K562 (cell line): ENCODE measurements at regions not wholly inside any gene's neighbourhood (a gene's known extent, or its start where the extent isn't known, plus 50 kb on each side); places are given as distances from the start of the nearest gene placed in this dataset.

ENCODE experiments used
- ADNP ChIP-seq: fragments of 200-800 bp; sonication (Bioruptor generic); IDR thresholded peaks from 2 replicates; pipeline ENCODE4 v1.6.1; 2016; ENCODE audit warnings: missing genetic modification characterization, missing compliant biosample characterization
- BMI1 ChIP-seq: fragments of 150-350 bp; IDR thresholded peaks from 2 replicates; pipeline ENCODE4 v1.6.1; 2014; ENCODE audit warnings: low read length
- CBFA2T2 ChIP-seq: fragments of 450-650 bp; conservative IDR thresholded peaks from 2 replicates; pipeline ENCODE4 v1.6.1; 2017; ENCODE audit warnings: mild to moderate bottlenecking
- CBFA2T3 ChIP-seq: fragments of 450-650 bp; IDR thresholded peaks from 2 replicates; pipeline ENCODE4 v1.6.1; 2017
- DNMT1 ChIP-seq: fragments of 450-650 bp; IDR thresholded peaks from 2 replicates; pipeline ENCODE4 v1.6.1; 2016; ENCODE audit warnings: antibody characterized with exemption, mild to moderate bottlenecking
- EGR1 ChIP-seq: fragments of 450-650 bp; conservative IDR thresholded peaks from 2 replicates; pipeline ENCODE4 v1.6.1; 2017; ENCODE audit warnings: mild to moderate bottlenecking
- ELF4 ChIP-seq: fragments of 450-650 bp; formaldehyde crosslinking; IDR thresholded peaks from 2 replicates; pipeline ENCODE4 v1.4.0; 2022; ENCODE audit warnings: missing genetic modification characterization
- GTF2A2 ChIP-seq: IDR thresholded peaks from 2 replicates; pipeline ENCODE4 v1.6.1; 2016; ENCODE audit warnings: mild to moderate bottlenecking, missing genetic modification characterization, missing compliant biosample characterization
- KHSRP ChIP-seq: fragments of 450-650 bp; IDR thresholded peaks from 2 replicates; pipeline ENCODE4 v1.6.1; 2017
- NRF1 ChIP-seq, 2 experiments: fragments of 450-650 bp; IDR thresholded peaks in 1 of 2; conservative IDR thresholded peaks in 1 of 2; 2 replicates each; pipeline ENCODE4 v1.6.1; 2014; ENCODE audit warnings: mild to moderate bottlenecking in 2 of 2
- SAFB2 ChIP-seq: fragments of 200-400 bp; formaldehyde crosslinking; IDR thresholded peaks from 2 replicates; pipeline ENCODE4 v1.6.1; 2018; ENCODE audit warnings: borderline replicate concordance, low read length, low read depth, moderate library complexity; ENCODE audit not compliant: severe bottlenecking
- SIN3B ChIP-seq: fragments of 450-650 bp; IDR thresholded peaks from 2 replicates; pipeline ENCODE4 v1.6.1; 2017; ENCODE audit warnings: low read depth, mild to moderate bottlenecking, moderate library complexity
- SOX6 ChIP-seq: fragments of 450-650 bp; IDR thresholded peaks from 2 replicates; pipeline ENCODE4 v1.6.1; 2014; ENCODE audit warnings: mild to moderate bottlenecking
- STAT5B ChIP-seq: fragments of 250-450 bp; sonication (Bioruptor Pico); IDR thresholded peaks from 2 replicates; pipeline ENCODE4 v1.8.0; 2021; ENCODE audit warnings: mild to moderate bottlenecking, inconsistent platforms
- TCF7 ChIP-seq: sonication (generic); IDR thresholded peaks from 2 replicates; pipeline ENCODE4 v1.6.1; 2016; ENCODE audit warnings: antibody characterized with exemption, borderline replicate concordance
- THRAP3 ChIP-seq: fragments of 450-650 bp; IDR thresholded peaks from 2 replicates; pipeline ENCODE4 v1.6.1; 2016; ENCODE audit warnings: mild to moderate bottlenecking, inconsistent platforms, borderline replicate concordance
- TRIM24 ChIP-seq, 2 experiments: fragments of 450-650 bp; IDR thresholded peaks; 2 replicates each; pipeline ENCODE4 v1.6.1; 2016
- ZNF143 ChIP-seq: sonication (generic); formaldehyde crosslinking; IDR thresholded peaks from 2 replicates; pipeline ENCODE4 v1.9.0; 2022; ENCODE audit warnings: mild to moderate bottlenecking, missing genetic modification reagents
- ZNF253 ChIP-seq: fragments of 250-450 bp; sonication (Bioruptor Pico); conservative IDR thresholded peaks from 2 replicates; pipeline ENCODE4 v1.6.1; 2021; ENCODE audit warnings: mild to moderate bottlenecking
- ZNF274 ChIP-seq: IDR thresholded peaks from 2 replicates; pipeline ENCODE4 v1.6.1; 2011; ENCODE audit warnings: low read depth, mild to moderate bottlenecking, low read length, moderate library complexity, borderline replicate concordance
- ZNF384 ChIP-seq: IDR thresholded peaks from 2 replicates; pipeline ENCODE4 v1.6.1; 2012; ENCODE audit warnings: low read depth, low read length, improper control_type of control experiment
- ZNF436 ChIP-seq: fragments of 250-450, 450-650 bp; sonication (Bioruptor Pico); formaldehyde crosslinking; IDR thresholded peaks from 2 replicates; pipeline ENCODE4 v1.7.0; 2020; ENCODE audit warnings: mild to moderate bottlenecking
- ZNF507 ChIP-seq: conservative IDR thresholded peaks from 2 replicates; pipeline ENCODE4 v1.6.1; 2017; ENCODE audit warnings: missing genetic modification characterization, missing compliant biosample characterization
- TF ChIP-seq, protein P1 (sequence below): fragments of 450-650 bp; IDR thresholded peaks from 2 replicates; pipeline ENCODE4 v1.6.1; 2016; ENCODE audit warnings: mild to moderate bottlenecking
- TF ChIP-seq, protein P2 (sequence below): fragments of 250-450 bp; sonication (Bioruptor Pico); IDR thresholded peaks from 2 replicates; pipeline ENCODE4 v1.4.0; 2020
- TF ChIP-seq, protein P3 (sequence below): sonication (generic); formaldehyde crosslinking; IDR thresholded peaks from 2 replicates; pipeline ENCODE4 v1.8.0; 2022; ENCODE audit warnings: missing genetic modification reagents, mild to moderate bottlenecking, borderline replicate concordance
- TF ChIP-seq, protein P4 (sequence below): fragments of 250-450 bp; sonication (Bioruptor Pico); IDR thresholded peaks from 2 replicates; pipeline ENCODE4 v1.5.0; 2022; ENCODE audit warnings: mild to moderate bottlenecking

DNA sequence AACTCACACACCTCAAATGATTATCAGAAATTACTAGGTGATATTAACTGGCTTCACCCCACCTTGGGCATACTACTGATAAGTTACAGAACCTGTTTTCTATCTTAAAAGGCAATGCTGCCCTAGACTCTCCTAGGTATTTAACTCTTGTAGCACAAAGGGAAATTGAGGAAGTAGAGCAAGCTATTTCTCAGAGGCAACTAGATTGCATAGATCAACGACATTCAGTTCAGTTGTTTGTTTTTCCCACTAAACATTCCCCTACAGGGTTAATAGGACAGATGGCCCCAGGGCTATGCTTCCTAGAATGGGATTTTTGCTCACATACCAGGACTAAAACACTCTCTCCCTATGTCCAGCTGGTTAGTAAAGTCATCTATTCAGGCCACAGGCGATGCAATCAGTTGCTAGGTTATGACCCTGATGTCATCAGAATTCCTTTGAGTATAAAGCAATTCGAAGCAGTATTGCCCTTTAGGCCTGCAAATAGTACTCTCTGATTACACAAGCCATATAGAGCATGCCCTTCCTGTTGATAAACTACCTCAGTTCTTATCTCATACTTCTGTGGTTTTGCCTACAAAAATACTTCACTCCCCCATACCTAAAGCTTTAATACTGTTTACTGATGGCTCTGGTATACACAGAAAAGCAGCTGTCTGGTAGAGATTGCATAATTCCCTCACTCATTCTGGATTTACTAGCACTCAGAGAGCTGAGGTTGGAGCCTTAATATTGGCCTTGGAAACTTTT is 67.4 kb upstream of the ASCC3 start (continued):
- TF ChIP-seq, protein P1, sequence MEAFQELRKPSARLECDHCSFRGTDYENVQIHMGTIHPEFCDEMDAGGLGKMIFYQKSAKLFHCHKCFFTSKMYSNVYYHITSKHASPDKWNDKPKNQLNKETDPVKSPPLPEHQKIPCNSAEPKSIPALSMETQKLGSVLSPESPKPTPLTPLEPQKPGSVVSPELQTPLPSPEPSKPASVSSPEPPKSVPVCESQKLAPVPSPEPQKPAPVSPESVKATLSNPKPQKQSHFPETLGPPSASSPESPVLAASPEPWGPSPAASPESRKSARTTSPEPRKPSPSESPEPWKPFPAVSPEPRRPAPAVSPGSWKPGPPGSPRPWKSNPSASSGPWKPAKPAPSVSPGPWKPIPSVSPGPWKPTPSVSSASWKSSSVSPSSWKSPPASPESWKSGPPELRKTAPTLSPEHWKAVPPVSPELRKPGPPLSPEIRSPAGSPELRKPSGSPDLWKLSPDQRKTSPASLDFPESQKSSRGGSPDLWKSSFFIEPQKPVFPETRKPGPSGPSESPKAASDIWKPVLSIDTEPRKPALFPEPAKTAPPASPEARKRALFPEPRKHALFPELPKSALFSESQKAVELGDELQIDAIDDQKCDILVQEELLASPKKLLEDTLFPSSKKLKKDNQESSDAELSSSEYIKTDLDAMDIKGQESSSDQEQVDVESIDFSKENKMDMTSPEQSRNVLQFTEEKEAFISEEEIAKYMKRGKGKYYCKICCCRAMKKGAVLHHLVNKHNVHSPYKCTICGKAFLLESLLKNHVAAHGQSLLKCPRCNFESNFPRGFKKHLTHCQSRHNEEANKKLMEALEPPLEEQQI: no peak
- TF ChIP-seq CBFA2T2 (peak; percentile 60), ZNF274 (no peak), EGR1 (no peak), NRF1 (conservative IDR thresholded peaks at IDR 0.05 in 1 of 2, IDR thresholded peaks at IDR 0.05 in 1 of 2) (no peak), ZNF143 (CRISPR knock-in tag) (no peak), SOX6 (peak; percentile 53; the same call in 1 of the 2 replicates), THRAP3 (no peak), KHSRP (no peak), GTF2A2 (tag) (no peak), ADNP (tag) (no peak), ZNF507 (tag) (no peak), SAFB2 (no peak), DNMT1 (no peak), ZNF253 (CRISPR knock-in tag) (no peak), CBFA2T3 (peak; percentile 73), TRIM24 (IDR thresholded peaks at IDR 0.05) (no peak), SIN3B (no peak), BMI1 (no peak), ZNF384 (no peak), ZNF436 (CRISPR knock-in tag) (no peak), STAT5B (no peak), TCF7 (no peak), ELF4 (CRISPR knock-in tag) (no peak)
- TF ChIP-seq, protein P2, sequence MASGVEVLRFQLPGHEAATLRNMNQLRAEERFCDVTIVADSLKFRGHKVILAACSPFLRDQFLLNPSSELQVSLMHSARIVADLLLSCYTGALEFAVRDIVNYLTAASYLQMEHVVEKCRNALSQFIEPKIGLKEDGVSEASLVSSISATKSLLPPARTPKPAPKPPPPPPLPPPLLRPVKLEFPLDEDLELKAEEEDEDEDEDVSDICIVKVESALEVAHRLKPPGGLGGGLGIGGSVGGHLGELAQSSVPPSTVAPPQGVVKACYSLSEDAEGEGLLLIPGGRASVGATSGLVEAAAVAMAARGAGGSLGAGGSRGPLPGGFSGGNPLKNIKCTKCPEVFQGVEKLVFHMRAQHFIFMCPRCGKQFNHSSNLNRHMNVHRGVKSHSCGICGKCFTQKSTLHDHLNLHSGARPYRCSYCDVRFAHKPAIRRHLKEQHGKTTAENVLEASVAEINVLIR (CRISPR knock-in tag): no peak
- TF ChIP-seq, protein P3, sequence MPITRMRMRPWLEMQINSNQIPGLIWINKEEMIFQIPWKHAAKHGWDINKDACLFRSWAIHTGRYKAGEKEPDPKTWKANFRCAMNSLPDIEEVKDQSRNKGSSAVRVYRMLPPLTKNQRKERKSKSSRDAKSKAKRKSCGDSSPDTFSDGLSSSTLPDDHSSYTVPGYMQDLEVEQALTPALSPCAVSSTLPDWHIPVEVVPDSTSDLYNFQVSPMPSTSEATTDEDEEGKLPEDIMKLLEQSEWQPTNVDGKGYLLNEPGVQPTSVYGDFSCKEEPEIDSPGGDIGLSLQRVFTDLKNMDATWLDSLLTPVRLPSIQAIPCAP (CRISPR knock-in tag): no peak
- TF ChIP-seq, protein P4, sequence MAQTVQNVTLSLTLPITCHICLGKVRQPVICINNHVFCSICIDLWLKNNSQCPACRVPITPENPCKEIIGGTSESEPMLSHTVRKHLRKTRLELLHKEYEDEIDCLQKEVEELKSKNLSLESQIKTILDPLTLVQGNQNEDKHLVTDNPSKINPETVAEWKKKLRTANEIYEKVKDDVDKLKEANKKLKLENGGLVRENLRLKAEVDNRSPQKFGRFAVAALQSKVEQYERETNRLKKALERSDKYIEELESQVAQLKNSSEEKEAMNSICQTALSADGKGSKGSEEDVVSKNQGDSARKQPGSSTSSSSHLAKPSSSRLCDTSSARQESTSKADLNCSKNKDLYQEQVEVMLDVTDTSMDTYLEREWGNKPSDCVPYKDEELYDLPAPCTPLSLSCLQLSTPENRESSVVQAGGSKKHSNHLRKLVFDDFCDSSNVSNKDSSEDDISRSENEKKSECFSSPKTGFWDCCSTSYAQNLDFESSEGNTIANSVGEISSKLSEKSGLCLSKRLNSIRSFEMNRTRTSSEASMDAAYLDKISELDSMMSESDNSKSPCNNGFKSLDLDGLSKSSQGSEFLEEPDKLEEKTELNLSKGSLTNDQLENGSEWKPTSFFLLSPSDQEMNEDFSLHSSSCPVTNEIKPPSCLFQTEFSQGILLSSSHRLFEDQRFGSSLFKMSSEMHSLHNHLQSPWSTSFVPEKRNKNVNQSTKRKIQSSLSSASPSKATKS (CRISPR knock-in tag): no peak
